GM20000 (cell line): ENCODE measurements at regions not wholly inside any gene's neighbourhood (a gene's known extent, or its start where the extent isn't known, plus 50 kb on each side); places are given as distances from the start of the nearest gene placed in this dataset.

ENCODE experiments used
- DNase-seq: peaks from one replicate; pipeline ENCODE4 v3.0.0; 2012; ENCODE audit warnings: low spot score
- TF ChIP-seq, protein P1 (sequence below): IDR thresholded peaks from 2 replicates; pipeline ENCODE4 v1.5.1; 2012; ENCODE audit warnings: mild to moderate bottlenecking, control low read depth; ENCODE audit errors: extremely low read depth, missing control alignments

- TF ChIP-seq, protein P1, sequence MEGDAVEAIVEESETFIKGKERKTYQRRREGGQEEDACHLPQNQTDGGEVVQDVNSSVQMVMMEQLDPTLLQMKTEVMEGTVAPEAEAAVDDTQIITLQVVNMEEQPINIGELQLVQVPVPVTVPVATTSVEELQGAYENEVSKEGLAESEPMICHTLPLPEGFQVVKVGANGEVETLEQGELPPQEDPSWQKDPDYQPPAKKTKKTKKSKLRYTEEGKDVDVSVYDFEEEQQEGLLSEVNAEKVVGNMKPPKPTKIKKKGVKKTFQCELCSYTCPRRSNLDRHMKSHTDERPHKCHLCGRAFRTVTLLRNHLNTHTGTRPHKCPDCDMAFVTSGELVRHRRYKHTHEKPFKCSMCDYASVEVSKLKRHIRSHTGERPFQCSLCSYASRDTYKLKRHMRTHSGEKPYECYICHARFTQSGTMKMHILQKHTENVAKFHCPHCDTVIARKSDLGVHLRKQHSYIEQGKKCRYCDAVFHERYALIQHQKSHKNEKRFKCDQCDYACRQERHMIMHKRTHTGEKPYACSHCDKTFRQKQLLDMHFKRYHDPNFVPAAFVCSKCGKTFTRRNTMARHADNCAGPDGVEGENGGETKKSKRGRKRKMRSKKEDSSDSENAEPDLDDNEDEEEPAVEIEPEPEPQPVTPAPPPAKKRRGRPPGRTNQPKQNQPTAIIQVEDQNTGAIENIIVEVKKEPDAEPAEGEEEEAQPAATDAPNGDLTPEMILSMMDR, result no peak
- DNase-seq, result no peak
Measured at GRCh38 chr6:132868057-132868456, 53.7 kb downstream of the RPS12 start.

DNA sequence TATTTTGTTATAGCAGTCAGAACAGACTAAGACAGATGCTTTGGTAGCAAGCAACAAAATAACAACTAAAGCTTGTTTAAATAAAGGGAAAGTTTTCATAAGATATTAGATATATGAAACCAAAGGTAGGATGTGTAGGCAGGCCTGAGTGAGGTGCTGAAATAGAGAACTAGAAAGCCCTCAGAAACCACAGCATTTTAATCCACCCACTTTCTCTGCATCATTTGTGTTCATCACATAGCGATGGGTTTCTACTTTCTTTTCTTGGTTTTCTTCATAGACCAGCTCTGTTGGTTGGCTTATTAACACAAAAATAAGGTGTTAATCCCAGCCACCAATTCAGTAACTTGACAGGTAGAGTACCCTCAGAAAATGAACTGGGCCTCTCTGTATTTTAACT is 58.6 kb downstream of the RPS12 start:
- TF ChIP-seq, protein P1, result no peak

DNA sequence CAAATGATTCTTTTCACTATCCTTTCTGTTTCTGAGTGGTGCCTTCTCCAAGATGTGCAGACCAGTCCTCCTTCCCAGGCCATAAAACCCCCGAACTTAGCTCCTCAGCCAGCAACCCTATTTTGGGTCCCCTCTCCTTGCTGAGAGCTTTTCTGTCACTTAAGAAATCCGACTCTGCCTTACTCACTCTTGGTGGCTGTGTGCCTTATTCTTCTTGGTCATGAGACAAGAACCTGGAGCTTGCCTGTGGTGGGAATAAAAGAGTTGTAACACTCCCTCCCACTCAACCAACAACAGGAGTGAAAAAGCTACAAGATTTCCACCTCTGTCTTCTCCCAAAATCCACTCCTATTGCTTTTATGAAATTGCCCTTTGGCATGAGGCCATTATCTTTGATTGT is 62.6 kb downstream of the RPS12 start:
- TF ChIP-seq, protein P1, result no peak
- no peak for DNase-seq

More for the DNA sequence above, 58.6 kb downstream of the RPS12 start:
- peak; percentile 57 for DNase-seq

DNA sequence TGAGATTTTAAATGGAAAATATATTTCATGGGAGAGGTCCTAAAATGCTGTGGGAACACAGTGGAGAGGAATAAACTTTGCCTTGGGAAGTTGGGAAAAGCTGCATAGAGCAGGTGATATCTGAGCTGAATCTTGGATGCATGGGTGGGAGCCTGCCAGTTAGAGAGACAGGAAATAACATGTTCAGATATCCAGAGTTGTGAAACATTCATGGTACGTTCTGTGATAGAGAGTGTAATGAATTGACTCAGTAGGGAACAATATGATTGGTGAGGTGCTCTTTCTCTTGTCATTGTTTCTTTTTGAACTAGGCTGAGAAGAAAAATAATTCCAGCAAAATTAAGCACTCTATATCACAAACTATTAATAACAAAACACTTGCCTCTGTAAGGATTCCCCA is 72.8 kb downstream of the RPS12 start:
- TF ChIP-seq, protein P1, result no peak
- DNase-seq, result no peak

GRCh38 chr6:132888701-132889100 is 74.3 kb downstream of the RPS12 start:
- DNase-seq, result no peak

DNA sequence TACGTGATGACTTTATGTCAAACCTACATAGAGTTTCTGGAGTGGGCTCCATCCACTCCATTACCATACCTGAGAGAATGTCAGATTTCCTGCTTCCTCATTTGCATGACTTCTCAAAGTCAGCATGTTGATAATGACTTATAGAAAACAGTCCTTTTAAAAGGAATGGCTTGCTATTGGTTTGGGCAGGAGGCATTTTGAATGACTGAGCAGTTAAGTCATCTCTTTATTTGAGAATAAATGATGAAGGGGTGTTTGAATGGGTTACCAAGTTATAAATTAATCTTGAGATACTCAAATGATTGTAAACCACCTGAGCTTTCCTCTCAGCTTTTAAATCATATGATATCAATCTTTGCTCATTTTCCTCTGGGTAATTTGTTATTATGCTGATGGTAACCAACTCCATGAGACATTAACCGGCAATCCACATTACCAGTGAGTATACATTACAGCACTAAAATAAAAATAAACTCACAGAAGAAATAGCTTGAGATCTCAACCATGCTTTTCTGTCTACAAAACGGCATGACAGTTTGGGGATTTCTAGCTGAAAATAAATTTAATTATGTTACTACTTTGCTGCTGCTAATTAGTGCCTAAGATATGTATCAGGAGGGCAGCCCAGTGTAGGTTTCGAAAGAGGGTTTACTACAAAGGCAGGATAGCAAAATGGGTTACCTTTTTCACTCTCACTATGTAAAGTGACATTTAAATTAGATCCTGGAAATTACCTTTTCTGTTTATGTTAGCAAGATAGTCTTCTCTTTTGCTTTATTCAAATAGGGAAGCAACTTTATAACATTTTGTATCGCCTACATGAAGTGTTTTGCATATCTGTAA is 78.8 kb downstream of the RPS12 start:
- no peak for DNase-seq
- TF ChIP-seq, protein P1, result no peak

More at GRCh38 chr6:132888701-132889100, 74.3 kb downstream of the RPS12 start:
- TF ChIP-seq, protein P1, result no peak

DNA sequence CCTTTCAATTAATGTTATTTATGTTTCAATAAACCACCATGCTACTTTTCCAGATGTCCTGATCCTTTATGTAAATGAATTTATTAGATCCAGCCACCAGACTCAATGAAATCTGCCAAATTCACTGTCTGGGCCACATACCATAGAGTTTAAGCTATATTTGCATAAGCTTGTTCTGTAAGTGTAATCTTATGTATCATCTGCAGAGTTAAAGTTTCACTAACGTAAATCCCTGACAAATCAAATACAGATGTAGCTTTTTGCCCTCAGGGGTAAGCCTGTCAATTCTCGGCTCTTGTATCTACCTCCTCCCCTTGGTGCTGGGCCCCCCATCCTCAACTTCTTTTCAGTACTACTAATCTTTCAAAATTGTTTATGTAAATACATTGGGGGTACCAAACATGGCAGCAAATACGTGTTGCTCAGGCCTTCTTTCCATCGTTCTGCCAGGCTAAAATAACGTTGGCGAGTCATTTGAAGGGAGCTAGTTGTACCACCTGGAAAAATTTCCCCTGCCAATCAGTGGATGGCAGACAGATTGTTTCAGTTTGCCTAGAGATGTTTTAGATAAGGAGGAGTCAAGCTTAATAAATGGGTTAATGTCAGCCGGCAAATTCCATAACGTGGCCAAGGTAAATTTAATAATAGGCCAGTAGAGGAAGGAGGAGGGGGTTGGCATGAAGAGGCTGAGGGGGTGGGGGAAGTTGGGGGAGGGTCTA is 79.6 kb downstream of the RPS12 start:
- TF ChIP-seq, protein P1, result no peak
- no peak for DNase-seq
